ENCODE measurements at regions not wholly inside any gene's neighbourhood (a gene's known extent, or its start where the extent isn't known, plus 50 kb on each side); places are given as distances from the start of the nearest gene placed in this dataset.

DNA sequence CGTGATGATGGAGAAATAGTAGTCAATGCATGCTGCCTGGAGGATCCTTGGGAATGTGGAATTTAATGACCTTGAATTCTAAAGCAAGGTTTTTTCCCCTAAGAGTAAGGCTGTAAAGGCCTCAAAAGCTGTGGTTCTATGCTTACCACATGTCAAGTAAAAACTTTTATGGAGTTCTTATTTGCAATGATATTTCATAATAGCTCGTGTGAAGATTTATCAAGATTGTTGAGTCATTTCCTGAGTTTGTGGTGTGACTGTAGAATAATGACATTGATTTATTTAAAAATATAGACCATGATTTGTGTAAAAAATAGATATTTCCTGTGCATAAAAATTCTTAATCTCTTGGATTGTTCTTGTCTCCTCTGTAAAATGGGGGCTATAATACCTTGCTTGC lies 67.5 kb upstream of the SORCS1 start:
- peaks cover 0 to 3% (median 0%) of the 10 kb centered on the region in 5 donors for H3K9me3 ChIP-seq (ENCODE audit: control insufficient read depth in 5 of 5, low read length in 5 of 5)
- H3K9ac ChIP-seq (ENCODE audit: low read length in 5 of 5), result no peak overlapping the region
- H3K27ac ChIP-seq (ENCODE audit: low read depth, low read length), result no peak overlapping the region
- H3K4me1 ChIP-seq (ENCODE audit: control insufficient read depth in 5 of 5, insufficient read depth in 5 of 5, low read length in 5 of 5), result no peaks in the 10 kb centered on the region
- no peak overlapping the region for H3K4me3 ChIP-seq (ENCODE audit: low read depth in 1 of 5, low read length in 5 of 5)
- peaks cover 0 to 2% (median 0%) of the 10 kb centered on the region in 5 donors for H3K27me3 ChIP-seq (ENCODE audit: control insufficient read depth in 5 of 5, insufficient read depth in 4 of 5, low read length in 5 of 5)
- no peaks in the 10 kb centered on the region for H3K36me3 ChIP-seq (ENCODE audit: control insufficient read depth in 5 of 5, insufficient read depth in 5 of 5, low read length in 5 of 5)

DNA sequence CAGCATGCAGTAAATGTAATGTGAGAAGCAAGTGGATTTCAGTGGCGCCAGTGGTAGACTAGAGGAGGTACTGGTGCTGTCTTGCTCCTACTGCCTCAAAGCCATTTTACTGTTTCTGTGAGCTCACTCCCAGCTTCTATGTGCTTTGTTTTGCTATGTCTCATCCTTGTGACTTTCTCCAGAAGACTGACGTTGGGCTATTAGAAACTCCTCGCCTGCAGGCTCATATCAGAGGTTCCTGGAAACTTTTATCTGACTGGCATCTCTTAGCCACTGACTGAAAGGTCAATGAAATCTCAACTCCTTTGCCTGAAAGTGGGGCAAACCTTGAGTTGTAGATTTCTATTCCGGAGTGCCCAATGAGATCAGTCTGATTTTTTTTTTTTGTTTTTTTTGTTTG lies 66.4 kb upstream of the SORCS1 start:
- Histone ChIP-seq H3K36me3 (ENCODE audit: control insufficient read depth in 5 of 5, insufficient read depth in 5 of 5, low read length in 5 of 5) (no peaks in the 10 kb centered on the region), H3K4me1 (ENCODE audit: control insufficient read depth in 5 of 5, insufficient read depth in 5 of 5, low read length in 5 of 5) (no peaks in the 10 kb centered on the region), H3K9me3 (ENCODE audit: control insufficient read depth in 5 of 5, low read length in 5 of 5) (peaks cover 0 to 3% (median 0%) of the 10 kb centered on the region in 5 donors), H3K27me3 (ENCODE audit: control insufficient read depth in 5 of 5, insufficient read depth in 4 of 5, low read length in 5 of 5) (peaks cover 0 to 2% (median 0%) of the 10 kb centered on the region in 5 donors), H3K27ac (ENCODE audit: low read depth, low read length) (no peak overlapping the region), H3K4me3 (ENCODE audit: low read depth in 1 of 5, low read length in 5 of 5) (no peak overlapping the region), H3K9ac (ENCODE audit: low read length in 5 of 5) (no peak overlapping the region)

DNA sequence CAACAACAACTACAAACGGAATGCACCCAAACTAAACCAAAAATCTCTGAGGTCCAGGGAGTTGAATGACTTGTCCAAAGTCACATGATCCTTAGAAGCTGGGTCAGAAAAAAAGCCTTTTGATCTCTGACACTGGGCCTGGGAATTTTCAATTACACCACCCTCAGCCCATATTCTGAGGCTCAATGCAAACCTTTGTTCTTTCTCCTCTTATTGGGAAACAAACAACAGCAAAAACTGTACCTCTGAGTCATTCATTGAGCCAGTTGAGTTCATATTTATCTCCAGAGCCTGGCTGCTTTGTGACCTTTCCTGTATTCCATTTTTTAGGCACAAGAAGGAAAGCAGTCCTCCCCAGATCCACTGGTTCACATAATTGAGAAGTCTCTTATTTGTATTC lies 51.2 kb upstream of the SORCS1 start:
- no peak overlapping the region for H3K27ac ChIP-seq (ENCODE audit: low read depth, low read length)
- no peak overlapping the region for H3K4me3 ChIP-seq (ENCODE audit: low read depth in 1 of 5, low read length in 5 of 5)
- H3K4me1 ChIP-seq (ENCODE audit: control insufficient read depth in 5 of 5, insufficient read depth in 5 of 5, low read length in 5 of 5), result no peaks in the 10 kb centered on the region
- H3K27me3 ChIP-seq (ENCODE audit: control insufficient read depth in 5 of 5, insufficient read depth in 4 of 5, low read length in 5 of 5), result peaks cover 0 to 4% (median 0%) of the 10 kb centered on the region in 5 donors
- H3K9ac ChIP-seq (ENCODE audit: low read length in 5 of 5), result no peak overlapping the region
- H3K9me3 ChIP-seq (ENCODE audit: control insufficient read depth in 5 of 5, low read length in 5 of 5), result no peaks in the 10 kb centered on the region
- no peaks in the 10 kb centered on the region for H3K36me3 ChIP-seq (ENCODE audit: control insufficient read depth in 5 of 5, insufficient read depth in 5 of 5, low read length in 5 of 5)
